ENCODE measurements at regions not wholly inside any gene's neighbourhood (a gene's known extent, or its start where the extent isn't known, plus 50 kb on each side); places are given as distances from the start of the nearest gene placed in this dataset.

DNA sequence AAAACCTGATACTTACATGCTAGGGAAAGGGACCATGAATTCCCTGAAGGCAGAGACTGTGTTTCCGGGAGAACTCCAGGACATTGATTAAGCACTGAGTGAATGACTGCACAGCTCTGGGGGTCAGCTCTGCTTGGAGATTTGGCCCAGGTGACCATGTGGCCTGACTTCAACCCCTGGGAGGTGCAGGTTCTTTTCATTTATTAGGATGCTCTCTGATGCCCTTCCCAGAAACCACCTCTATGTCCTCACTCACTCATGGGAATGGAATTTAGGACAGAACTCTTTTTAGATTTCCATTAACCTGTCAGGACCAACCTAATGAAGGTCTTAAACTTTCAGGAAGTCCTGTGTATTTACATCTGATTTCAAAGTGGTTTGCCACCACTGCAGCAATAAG, 393.3 kb upstream of the ARGLU1 start:
- no peak for DNase-seq (ENCODE audit: low read depth)
- no peak overlapping the region for H3K4me3 ChIP-seq (ENCODE audit: low read length)
- TF ChIP-seq, protein P1, sequence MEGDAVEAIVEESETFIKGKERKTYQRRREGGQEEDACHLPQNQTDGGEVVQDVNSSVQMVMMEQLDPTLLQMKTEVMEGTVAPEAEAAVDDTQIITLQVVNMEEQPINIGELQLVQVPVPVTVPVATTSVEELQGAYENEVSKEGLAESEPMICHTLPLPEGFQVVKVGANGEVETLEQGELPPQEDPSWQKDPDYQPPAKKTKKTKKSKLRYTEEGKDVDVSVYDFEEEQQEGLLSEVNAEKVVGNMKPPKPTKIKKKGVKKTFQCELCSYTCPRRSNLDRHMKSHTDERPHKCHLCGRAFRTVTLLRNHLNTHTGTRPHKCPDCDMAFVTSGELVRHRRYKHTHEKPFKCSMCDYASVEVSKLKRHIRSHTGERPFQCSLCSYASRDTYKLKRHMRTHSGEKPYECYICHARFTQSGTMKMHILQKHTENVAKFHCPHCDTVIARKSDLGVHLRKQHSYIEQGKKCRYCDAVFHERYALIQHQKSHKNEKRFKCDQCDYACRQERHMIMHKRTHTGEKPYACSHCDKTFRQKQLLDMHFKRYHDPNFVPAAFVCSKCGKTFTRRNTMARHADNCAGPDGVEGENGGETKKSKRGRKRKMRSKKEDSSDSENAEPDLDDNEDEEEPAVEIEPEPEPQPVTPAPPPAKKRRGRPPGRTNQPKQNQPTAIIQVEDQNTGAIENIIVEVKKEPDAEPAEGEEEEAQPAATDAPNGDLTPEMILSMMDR (IDR thresholded peaks at IDR 0.05; ENCODE audit: insufficient read depth, low read depth, low read length, missing control alignments) = no peak

GRCh38 chr13:106958621-106959048, 390.7 kb upstream of the ARGLU1 start:
- H3K4me3 ChIP-seq (ENCODE audit: low read length) = no peak overlapping the region

DNA sequence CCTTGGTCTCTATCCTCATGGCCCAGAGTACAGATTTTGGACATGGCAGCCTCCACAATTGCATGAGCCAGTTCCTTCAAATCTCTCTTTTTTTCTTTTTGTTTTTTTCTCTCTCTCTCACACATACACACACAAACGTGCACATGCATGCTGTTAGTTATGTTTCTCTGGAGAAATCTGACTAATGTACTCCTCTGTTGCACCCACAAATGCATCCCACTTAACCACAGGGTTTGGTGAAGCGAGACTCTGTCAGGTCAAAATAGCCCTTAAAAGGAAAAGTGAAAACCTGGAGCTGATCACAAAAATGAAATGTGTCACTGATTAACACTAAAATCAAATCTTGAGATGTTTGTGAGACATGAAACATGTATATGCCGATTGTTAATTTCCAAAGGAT, 374.6 kb upstream of the ARGLU1 start:
- no peak overlapping the region for H3K4me3 ChIP-seq (ENCODE audit: low read length)
- TF ChIP-seq, protein P1 (IDR thresholded peaks at IDR 0.05; ENCODE audit: insufficient read depth, low read depth, low read length, missing control alignments) = no peak
- DNase-seq (ENCODE audit: low read depth) = no peak

More at GRCh38 chr13:106958621-106959048, 390.7 kb upstream of the ARGLU1 start:
- no peak for DNase-seq (ENCODE audit: low read depth)
- TF ChIP-seq, protein P1 (IDR thresholded peaks at IDR 0.05; ENCODE audit: insufficient read depth, low read depth, low read length, missing control alignments) = no peak

- TF ChIP-seq, protein P1 (IDR thresholded peaks at IDR 0.05; ENCODE audit: insufficient read depth, low read depth, low read length, missing control alignments) = no peak
- H3K4me3 ChIP-seq (ENCODE audit: low read length) = no peak overlapping the region
- DNase-seq (ENCODE audit: low read depth) = no peak
Observed at GRCh38 chr13:106941779-106942178, 373.8 kb upstream of the ARGLU1 start.

GRCh38 chr13:106927421-106927820, 359.5 kb upstream of the ARGLU1 start:
- no peak overlapping the region for H3K4me3 ChIP-seq (ENCODE audit: low read length)
- TF ChIP-seq, protein P1 (IDR thresholded peaks at IDR 0.05; ENCODE audit: insufficient read depth, low read depth, low read length, missing control alignments) = no peak
- DNase-seq (ENCODE audit: low read depth) = no peak

- DNase-seq (ENCODE audit: low read depth) = no peak
- TF ChIP-seq, protein P1 (IDR thresholded peaks at IDR 0.05; ENCODE audit: insufficient read depth, low read depth, low read length, missing control alignments) = no peak
- no peak overlapping the region for H3K4me3 ChIP-seq (ENCODE audit: low read length)
Observed at GRCh38 chr13:106922384-106922783, 354.4 kb upstream of the ARGLU1 start.

DNA sequence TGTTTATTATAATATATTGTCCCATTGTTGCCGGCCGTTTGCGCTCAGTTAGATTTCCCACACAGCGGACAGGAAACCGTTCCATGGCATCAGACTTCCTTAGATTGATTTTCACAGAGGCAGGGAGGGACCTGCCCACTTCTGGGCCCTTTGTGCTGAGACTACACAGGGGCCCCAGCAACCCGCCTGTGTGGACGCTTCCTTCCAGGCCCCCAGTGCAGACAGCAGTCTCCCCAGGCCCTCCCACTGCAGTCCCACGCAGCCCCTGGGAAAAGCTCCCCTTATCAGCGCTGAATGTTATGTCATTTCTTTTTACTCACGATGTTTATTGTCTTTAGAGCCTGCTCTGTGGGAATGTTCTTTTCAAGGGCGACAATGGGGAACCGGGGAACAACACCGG, 351.7 kb upstream of the ARGLU1 start:
- H3K4me3 ChIP-seq (ENCODE audit: low read length) = no peak overlapping the region
- TF ChIP-seq, protein P1 (IDR thresholded peaks at IDR 0.05; ENCODE audit: insufficient read depth, low read depth, low read length, missing control alignments) = no peak
- no peak for DNase-seq (ENCODE audit: low read depth)
